Stimulated activated naive CD4-positive, alpha-beta T cell (primary cell): ENCODE measurements at regions not wholly inside any gene's neighbourhood (a gene's known extent, or its start where the extent isn't known, plus 50 kb on each side); places are given as distances from the start of the nearest gene placed in this dataset.
A peak's percentile ranks its signal among the peaks of the same experiment; 100 is the strongest.
"Not testable (repeated sequence)": the region's sequence is repeated elsewhere in the genome, so short reads cannot be mapped to it uniquely, and the experiment has no call there.

ENCODE experiments used
- DNase-seq, 6 experiments: peaks; one replicate each; lab custom pipeline; 2025; lab: John Stamatoyannopoulos, UW

DNA sequence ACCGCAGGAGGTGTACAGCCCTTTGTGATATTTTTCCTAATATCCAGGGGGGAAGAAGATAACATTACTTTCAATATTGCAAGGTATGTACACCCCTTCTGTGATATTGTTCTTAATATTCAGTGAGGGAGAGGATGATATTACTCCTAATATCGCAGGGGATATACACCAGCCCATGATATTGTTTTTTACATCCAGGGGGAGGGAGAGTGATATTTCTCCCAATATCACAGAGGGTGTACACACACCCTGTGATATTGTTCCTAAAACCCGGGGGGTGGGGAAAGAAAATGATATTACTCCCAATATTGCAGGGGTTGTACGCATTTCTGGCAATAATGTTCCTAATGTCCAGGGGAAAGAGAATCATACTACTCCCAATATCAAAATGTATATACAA lies 58.0 kb upstream of the SLC25A48 start:
- no peak for DNase-seq

DNA sequence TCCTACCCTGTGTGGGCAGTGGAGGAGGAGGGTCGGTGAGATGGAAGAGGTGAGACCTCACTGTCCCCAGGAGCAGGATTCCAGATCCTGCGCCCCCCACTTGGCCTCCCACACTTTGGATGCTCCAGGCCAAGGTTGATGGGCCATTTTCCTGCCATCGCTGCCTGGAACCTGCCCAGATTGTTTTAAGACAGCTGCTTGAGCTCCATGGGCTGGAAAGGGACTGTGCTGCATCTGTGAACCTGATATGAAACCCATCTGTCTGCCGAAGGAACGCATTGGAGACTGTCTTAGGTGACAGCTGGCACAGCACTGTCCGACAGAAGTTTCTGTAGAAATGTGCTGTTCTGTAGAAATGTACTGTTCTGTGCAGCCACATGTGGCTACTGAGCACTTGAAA lies 72.7 kb upstream of the SLC25A48 start:
- no peak for DNase-seq

DNA sequence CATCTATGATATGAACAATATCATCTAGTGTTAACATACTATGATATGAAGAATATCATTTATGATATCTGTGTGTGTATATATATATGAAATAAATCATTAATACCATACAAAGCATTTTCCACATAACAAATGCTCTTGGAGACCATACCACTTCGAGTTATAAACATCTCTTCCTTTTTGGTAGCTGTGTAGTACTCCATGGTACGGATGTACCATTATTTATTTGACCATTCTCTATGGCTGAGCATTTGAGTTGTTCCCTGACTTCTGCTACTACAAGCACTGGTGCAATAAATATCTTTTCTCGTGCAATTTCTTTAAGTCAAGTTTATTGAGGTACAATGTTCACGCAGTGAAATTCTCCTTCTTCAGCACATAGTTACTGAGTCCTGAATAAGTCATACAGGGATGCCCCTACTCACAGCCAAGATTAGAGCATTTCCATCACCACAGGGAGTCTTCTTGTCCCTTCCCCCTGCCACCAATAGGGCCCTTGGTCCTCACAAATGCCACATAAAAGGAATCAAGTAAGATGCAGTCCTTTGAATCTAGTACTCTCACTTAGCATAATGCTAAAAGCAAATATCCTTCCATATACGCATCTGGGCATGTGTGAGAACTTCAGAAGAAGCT lies 75.2 kb upstream of the SLC25A48 start:
- peak in 2 of 6 experiments; percentile 8 to 25 for DNase-seq

DNA sequence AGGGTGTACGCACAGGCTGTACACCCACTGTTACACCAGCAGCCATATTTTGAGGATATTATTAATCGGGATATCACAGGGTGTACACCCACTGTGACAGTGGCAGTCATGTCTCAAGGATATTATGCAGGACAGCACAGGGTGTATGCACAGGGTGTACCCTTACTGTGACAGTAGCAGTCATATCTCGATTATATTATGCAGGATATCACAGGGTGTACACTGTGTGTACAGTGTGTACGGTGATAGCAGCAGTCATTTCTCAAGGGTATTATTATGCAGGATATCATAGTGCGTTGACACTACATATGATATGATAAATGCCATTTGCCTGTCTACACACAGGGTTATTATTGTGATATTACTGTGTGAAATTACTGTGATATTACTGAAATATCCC lies 80.5 kb upstream of the SLC25A48 start:
- DNase-seq: no peak

DNA sequence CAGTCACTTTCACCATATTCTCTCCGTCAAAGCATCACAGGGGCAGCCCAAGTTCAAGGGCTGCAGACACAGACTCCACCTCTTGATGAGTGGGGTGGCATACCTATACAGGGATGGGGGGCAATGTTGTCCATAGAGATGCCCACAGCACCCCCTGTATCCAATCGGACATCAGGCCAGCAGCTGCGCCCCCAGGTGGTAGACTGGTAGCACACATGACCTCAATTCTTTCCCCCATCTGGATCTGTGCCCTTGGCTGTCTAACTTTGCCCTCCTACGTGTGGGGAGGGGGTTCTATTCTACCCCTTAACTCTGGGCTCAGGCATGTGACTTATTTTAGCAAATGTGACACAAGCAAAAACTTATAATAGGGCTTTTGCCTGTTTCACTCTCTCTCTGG lies 84.0 kb upstream of the SLC25A48 start:
- no peak for DNase-seq

DNA sequence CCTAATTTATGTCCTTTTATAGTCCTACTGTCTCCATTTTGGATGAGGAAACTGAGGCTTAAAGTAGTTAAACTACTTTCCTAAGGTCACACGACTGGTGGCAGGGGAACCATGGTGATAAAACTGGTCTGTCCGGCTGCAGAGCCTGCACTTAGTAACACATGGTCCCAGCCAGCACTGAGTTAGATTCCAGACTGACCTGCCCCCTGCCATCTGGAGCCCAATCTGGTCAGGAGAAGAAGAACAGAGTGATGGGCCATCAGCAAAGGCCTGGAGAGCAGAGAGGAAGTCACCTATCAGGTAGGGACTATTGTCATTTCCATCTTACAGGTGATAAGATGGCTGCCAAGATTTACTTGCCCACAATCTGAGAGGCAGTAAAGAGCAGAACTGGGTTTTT lies 86.6 kb upstream of the SLC25A48 start:
- DNase-seq: no peak

DNA sequence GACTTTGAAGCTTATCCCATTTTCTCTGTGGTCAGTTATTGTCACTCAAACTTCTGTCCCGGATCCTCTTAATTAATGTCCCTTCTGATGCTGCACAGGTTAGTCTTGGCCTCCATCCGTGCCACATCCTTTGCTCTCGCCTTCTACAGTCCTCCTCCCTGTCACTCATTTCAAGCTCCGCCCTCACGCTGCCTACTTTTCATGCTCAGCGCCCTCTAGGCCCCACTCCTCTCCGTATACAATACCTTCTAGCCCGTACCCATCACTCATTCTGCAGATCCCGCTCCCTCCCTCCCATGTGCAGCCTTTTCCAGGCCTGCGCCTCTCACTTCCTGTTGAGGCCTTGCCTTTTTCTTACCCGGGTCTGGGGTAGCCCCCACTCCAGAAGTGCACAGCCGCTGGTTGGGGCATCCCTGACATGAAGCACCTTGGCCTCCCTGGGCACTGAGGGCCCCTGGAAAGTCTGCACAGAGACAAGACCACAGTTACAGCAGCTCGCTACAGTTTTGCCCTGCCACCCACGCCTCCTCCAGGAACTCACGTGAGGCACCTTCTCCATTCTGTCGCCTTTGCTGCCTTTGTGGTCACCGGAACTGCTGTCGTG lies 88.5 kb upstream of the SLC25A48 start:
- DNase-seq: no peak

DNA sequence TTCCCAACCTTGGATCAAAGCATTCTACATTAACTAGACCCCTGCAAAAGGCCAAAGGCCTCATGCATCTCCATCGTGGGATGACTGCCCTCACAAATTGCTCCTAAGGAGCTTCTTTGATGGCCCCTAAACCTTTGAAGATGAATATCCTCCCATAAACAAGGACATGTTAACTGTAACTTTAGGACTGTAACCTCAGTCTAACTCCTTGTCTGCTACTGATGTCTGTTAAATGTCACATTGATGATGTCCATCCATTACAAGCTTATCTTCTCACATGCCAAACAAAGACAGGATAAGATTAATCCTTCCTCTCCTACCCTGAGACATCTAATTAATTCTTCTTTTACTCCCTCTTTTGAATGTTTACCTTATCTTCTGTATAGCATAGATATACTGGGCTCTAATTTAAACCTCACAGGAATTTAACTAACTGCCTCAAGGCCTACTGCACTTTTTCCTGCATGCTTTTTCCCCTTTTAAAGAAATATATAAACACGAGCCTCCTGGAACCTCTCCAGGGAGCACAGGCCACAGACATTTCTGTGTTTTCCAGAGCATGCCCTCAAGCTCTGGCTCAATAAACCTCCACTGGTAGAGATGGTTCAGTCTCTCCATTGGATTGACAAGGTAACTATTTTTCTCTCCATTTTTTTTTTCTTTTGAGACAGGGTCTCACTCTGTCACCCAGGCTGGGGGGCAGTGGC lies 90.6 kb upstream of the SLC25A48 start:
- no peak for DNase-seq

DNA sequence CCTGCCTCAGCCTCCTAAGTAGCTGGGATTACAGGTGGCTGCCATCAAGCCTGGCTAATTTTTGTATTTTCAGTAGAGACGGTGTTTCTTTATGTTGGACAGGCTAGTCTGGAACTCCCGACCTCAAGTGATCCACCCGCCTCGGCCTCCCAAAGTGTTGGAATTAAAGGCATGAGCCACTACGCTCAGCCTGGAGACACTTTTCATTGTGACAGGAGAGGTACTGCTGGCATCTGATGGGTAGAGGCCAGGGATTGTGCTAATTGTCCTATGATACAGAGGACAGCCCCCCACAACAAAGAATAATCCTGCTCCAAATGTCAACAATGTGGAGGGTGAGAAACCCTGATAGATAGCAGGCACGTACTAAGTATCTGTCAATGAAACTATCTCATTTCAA lies 91.3 kb upstream of the SLC25A48 start:
- no peak for DNase-seq

DNA sequence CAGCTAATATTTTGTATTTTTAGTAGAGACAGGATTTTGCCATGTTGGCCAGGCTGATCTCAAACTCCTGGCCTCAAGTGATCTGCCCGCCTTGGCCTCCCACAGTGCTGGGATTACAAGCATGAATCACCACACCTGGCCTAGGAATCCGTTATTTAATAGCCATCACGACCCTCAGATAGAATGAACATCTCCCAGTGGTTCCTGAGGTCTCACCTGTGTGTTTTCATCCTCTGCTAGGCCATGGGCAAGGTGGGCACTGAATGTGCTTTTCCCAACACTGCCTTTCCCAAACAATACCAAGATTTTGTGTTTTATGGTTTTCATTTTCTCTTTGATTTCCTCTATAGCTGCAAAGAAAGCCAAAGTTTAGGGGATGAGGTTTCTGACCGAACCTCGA lies 92.2 kb upstream of the SLC25A48 start:
- not testable (repeated sequence) for DNase-seq

DNA sequence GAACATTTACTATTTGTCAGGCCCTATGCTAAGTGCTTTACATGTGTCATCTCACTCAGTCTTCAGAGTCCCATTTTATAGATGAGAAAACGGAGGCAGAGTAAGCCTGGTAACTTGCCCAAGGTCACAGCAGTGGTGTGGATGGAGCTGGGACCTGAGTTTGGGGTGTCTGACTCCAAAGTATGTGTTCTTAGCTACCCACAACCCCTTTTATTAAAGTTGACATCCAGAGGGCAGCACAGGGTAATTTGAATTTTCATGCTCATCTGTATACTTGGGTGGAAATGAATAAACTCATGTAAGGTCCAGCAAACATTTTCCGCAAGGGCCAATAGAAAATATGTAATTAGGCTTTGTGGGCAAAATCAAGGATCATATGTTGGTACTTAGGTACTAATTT lies 93.4 kb upstream of the SLC25A48 start:
- no peak for DNase-seq

DNA sequence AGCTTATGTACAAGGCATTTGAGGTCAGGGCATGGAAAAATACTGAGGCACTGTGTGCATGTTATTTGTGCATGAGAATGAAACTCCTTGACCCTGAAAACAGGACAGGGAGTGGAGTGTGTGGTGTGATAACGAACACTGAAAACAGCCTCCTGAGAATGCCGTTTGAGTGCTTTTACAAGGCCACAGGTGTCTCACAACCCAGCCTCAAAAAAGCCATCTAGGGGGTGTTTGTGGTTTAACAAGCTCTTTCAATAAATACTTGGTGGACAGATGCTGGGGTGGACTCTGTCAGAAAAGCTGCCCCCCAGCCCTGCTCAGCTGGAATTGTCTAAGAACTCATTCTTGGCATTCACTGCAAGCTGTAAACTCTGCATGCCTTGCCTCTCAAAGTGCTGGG lies 94.0 kb upstream of the SLC25A48 start:
- no peak for DNase-seq

DNA sequence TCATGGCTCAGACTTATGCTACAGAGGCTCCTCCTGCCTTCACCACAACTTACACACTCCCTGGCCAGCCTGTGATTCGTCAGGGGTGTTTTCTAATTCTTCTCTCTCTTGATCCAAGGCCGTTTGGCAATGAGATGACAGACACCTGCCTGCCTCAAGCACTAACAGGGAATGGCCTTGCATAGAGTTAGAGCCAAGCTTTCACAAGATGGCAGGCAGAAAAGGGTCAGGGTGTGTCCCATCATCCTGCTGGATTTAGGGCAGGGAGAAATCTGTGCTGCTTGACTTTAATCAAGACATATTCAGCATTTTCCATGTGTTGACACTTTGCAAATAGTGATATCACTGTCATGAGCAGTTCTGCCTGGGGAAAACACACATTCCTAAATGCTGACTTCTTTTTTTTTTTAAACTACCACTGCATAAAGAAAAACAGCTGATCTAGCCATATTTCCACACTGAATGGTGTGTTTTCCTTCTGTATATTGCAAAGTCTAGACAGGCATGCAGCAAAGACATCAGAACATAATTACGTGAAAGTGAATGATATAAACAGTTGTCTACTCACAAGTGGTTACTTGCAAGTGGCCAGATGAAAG lies 95.0 kb upstream of the SLC25A48 start:
- no peak for DNase-seq

DNA sequence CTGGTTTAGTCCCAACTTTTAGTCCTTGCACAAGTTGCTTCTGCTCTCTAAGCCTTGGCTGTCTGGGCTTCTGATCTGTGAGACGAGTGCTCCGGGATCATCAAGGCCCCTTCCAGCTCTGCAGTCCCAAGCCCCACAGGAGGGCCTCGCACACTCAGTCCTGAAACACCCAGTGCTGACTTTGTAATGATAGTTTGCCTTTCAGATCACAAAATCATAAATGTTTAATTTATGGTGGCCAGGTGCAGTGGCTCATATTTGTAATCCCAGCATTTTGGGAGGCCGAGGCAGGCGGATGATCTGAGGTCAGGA lies 95.9 kb upstream of the SLC25A48 start:
- no peak for DNase-seq

DNA sequence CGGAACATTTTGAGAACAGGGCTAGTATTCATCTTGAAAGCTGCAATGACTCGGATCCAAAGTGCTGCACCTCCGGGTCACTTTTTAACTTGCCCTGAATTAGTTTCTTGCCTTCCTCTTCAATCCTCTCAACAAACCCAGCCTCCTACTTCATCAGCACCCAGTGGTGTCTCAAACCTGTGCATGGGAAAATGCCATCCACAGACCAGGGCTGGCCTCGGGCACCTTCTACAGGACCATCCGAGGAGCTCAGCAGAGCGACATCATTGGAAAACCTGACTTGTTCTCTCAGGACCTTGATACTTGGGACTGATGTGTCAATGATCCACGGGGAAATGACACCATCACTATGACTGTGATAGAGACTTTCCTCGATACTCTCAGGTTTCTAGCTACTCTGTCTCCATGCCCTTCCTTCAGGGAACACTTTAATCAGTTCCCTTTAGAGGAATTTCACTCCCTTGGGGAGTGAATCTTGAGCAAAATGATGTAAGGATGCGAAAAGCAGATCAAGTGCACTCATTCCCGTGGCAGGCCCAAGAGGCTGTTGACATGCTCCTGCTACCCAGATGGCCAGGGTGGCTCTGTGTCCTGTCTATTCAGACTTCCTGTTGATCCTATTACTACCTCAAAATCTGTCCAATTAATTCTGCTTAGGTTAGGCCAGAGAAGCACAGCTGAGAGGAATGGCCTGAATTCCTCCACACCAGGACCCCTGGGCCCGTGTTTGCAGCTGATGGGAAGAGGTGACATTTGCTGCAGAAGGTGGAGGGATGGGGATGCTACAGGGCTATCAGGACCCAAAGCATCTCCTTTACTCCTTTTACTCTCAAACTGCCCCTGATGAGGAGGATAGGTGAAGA lies 96.5 kb upstream of the SLC25A48 start:
- no peak for DNase-seq

DNA sequence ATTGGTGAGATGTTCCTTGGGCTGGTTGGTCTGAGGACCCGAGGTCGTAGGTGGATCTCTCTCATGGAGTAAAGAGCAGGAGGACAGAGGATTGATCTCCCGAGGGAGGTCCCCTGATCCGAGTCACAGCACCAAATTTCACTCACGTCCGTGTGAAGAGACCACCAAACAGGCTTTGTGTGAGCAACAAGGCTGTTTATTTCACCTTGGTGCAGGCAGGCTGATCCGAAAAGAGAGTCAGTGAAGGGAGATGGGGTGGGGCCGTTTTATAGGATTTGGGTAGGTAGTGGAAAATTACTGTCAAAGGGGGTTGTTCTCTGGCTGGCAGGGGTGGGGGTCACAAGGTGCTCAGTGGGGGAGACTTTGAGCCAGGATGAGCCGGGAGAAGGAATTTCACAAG lies 97.5 kb upstream of the SLC25A48 start:
- not testable (repeated sequence) for DNase-seq

DNA sequence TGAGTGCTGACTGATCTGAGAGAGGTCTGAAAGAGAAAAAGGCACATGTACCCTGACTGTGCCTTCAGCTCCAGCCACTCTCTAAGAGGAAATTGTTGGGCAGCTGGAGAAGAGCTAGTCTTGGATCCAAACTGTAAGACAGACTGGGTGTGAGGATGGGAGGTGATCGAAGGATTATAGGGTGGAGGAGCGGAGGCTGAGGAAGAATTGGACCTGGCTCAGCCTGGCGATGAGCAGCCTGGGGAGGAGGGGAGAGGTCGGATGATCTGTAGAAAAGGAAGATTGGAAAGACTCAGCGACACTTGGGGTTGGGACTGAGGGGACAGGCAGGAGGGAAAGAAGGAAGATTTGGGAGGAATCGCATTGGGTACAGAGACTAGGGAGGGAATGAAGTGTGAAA lies 98.6 kb upstream of the SLC25A48 start:
- DNase-seq: no peak

DNA sequence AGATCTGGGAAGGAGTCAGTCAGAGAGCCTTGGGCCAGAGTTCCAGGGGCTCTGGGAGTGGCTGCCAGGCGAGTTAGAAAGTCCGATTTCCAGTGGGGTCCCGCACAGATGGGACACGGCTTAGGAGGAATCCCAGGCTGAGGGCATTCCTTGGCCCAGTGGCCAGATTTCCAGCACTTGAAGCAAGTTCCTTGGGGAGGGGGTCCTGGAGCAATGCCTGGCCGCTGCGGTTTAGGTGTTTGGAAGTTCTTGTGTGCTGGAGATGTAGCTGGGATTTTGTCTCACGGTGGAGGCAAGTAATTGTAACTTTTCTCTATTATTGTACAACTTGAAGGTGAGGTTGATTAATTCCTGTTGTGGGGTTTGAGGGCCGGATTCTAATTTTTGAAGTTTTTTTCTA lies 99.5 kb upstream of the SLC25A48 start:
- not testable (repeated sequence) for DNase-seq

DNA sequence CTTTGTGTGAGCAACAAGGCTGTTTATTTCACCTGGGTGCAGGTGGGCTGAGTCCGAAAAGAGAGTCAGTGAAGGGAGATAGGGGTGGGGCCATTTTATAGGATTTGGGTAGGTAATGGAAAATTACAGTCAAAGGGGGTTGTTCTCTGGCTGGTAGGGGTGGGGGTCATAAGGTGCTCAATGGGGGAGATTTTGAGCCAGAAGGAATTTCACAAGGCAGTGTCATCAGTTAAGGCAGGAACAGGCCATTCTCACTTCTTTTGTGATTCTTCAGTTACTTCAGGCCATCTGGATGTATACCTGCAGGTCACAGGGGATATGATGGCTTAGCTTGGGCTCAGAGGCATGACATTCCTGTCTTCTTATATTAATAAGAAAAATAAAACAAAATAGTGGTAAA lies 103.4 kb upstream of the SLC25A48 start:
- not testable (repeated sequence) for DNase-seq

DNA sequence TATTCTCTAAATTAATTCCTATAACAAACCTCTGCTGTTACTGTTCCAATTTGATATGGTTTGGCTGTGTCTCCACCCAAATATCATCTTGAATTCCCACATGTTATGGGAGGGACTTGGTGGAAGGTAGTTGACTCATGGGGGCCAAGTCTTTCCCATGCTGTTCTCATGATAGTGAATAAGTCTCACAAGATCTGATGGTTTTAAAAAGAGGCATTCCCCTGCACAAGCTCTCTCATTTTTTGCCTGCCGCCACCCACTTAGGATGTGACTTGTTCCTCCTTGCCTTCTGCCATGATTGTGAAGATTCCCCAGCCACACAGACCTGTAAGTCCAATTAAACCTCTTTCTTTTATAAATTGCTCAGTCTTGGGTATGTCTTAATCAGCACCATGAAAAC lies 104.3 kb upstream of the SLC25A48 start:
- not testable (repeated sequence) for DNase-seq

DNA sequence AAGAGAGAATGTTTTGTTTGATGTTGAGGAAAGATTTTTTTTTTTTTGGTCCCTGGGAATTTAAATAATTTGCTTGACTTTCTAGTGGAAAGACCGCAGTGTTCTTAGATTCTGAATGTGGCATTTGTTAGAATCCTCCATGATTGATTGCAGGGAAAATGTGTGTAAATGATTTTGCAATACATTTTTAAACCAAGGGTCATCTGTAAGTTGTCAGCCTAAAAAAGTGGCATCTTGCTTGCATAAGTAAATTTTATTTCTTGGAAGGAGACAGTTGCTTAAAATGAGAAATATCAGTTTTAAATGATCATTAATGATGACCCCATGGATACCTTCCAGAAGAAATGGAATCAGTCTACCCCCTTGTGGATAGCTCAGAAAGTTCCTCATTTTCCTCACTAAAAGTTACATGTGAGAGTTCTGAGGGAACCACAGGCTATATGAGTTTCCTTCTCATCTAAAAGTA lies 105.1 kb upstream of the SLC25A48 start:
- no peak for DNase-seq

DNA sequence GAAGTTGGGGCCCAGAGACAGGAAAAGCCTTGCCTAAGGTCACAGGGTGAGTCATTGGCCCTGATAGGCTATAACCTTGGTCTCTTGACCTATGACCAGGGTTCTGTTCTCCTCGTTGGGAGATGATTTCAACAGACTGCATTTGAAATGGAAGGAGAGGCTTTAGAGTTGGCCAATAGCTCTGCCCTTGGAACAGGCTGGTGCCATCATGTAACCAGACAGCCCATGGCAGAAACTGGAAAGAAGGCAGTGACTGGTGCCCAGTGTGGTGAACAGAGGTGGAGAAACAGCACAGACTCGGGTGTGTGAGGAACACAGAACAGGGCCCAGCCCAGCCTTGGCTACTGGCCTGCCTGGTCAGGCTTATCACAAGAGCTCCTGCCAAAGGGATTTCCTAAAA lies 109.8 kb upstream of the SLC25A48 start:
- no peak for DNase-seq
